ENCODE measurements at regions not wholly inside any gene's neighbourhood (a gene's known extent, or its start where the extent isn't known, plus 50 kb on each side); places are given as distances from the start of the nearest gene placed in this dataset.

DNA sequence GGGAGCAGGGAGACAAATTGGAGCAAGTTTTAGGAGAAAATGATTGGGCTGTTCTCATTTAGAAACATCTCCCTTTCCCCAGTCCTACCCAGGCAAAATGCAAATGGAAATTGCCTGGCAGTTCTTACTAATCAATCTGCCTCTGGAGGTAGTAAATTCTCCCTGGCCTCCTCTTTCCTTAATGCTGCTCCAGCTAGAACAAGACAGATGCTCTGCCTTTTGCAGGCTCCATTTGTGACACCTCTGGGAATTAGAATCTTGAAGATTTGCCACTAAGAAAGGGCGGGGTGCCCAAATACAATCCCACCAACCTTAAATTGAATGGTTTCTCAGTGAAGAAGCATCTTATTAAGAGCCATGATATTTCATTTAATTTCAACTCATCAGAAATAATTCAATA, 377.7 kb upstream of the CDH11 start:
- DNase-seq (ENCODE audit: low read depth), result no peak

DNA sequence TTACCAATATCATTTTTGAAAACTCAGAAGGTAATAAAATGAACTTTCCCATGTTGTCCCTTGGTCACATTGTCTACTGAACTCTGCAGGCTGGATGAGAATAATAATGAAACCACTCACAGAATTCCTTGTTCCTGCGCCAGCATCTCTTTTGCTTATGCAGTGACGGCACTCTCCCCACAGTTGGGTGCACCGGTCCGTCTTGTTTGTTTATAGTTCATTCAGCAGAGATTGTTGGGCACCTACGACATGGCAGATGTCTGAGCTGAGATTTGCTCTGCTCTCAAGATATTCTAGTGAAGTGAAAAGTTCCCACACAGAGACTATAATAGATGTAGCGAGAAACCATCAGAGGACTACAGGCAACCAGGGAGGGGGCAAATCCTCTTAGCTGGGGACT, 375.7 kb upstream of the CDH11 start:
- DNase-seq (ENCODE audit: low read depth), result no peak

DNA sequence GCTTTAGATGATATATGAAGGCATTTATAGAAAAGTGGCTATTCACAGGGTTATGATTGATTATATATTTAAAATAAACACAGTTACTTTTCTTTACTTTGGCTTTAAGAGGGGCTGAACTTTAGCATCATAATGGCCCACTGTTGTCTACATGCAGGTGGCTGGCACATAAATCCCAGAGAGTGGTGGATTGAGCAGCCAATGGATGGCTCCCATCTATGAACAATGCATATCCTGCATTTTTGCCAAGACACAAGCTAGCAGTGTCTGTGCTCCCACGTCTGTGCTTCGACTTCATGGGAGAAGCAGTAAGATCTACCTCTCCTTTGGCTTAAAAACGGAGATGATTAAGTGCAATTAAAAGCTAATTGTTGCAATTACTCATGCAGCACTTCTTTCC, 373.2 kb upstream of the CDH11 start:
- DNase-seq (ENCODE audit: low read depth), result no peak

DNA sequence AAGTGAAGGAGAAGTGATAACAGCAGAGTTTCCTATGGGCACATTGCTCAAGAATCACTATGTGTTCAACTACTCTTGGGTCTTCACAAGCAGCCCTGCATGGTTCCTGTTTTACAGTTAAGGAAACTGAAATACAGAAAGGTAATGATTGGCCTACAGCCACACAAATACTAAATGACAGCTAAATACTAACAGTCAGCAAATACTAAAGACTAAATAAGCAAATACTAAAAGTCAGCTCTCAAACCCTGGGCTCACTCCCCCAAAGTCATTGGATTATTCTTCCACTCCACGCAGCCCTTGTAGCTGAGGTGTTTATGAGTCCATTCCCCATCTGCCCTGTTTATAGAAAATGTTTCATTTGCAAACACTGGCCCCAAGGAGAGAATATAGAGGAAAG, 372.7 kb upstream of the CDH11 start:
- DNase-seq (ENCODE audit: low read depth), result no peak

DNA sequence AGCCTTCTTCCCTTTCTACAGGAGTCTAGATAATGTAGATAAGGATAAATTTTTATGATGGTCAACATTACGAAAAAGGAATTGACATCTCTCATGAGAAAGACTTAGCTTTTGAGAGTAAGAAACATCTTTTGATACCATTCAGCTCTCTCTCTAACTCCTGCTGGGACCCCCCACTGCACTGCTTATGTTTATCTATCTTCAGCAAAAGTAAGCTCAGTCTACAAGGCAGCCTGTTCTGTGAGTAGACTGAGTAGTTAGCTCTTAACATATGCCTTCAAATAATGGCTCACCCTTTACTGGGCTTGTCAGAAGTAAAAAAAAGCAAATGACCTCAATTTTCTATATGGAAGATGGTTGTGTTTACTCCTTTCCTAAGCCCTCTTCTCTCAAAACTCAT, 372.2 kb upstream of the CDH11 start:
- no peak for DNase-seq (ENCODE audit: low read depth)

DNA sequence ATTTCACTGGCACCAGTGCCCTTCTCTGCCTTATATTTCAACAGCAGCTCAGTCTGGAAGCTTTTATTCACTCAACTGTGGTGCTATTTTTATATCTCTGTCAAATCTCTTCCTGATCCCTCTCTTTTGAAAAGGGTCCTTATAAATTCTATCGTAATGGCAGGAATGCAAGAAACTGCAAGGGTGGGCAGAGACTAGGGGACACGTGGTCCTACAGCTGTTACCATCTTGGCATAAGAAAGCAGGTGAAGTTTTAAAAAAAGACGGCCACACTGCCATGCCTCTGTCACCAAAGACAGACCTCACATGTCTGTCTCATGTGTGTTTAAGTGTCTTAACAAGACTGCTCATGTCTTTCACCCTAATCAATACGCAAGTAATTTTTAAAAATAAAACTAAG, 368.4 kb upstream of the CDH11 start:
- DNase-seq (ENCODE audit: low read depth), result no peak

DNA sequence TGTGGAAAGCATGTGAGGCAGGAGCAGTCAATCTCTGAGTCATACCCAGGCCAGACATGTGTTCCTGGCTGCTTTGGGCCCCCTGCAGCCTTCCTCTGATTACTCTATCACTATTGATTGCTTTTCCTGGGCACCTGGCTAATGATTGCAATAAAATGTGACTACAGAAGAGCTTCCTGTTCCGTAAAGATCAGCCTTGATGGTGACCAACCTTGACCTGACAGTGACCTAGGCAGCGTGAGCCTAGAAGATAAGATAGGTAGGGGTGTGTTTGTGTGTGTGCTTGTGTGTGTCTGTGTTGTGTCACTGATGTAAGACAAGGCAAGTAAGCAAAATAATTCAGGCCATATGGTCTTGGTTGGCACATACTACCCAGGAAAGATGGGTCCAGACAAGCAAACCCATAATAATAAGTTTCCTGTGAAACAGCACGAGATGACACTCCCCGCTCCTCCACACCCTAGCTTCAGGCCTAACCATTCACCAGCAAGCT, 367.7 kb upstream of the CDH11 start:
- no peak for DNase-seq (ENCODE audit: low read depth)

DNA sequence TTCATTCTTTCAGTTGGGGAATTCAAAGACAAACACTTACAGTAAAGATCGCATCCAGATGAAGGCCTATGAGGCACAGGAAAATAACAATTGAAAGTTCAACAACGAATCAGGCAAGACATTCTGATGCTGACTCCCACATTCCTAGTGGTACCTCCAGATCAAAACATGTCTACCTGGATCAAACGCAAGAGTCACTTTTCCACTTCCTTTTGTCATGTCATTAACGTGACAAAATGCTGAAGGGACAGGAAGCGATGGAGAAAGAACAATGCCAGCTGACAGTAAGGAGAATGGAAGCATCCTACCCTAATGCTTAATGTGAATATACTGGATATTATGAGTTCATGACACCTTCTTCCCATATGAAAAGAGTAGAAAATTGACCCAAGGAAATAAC, 365.4 kb upstream of the CDH11 start:
- no peak for DNase-seq (ENCODE audit: low read depth)

DNA sequence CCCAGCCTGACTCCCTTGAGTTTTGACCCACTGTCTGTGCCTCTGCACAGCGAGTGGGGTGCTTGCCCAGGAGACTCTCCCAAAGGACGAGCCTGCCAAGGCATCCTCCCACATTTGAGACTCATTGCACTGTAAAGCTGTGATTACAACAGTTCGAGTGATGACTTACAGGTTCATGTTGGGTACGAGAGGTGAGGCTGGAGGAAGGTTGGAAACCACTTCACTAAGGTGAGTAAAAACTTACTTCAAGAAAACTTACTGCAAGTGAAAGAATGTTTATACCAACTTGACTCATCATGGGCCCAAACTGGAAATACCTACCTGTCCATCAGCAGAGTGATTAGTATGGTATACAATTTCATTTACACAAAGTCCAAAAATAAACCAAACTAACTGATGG, 360.1 kb upstream of the CDH11 start:
- DNase-seq (ENCODE audit: low read depth), result no peak

DNA sequence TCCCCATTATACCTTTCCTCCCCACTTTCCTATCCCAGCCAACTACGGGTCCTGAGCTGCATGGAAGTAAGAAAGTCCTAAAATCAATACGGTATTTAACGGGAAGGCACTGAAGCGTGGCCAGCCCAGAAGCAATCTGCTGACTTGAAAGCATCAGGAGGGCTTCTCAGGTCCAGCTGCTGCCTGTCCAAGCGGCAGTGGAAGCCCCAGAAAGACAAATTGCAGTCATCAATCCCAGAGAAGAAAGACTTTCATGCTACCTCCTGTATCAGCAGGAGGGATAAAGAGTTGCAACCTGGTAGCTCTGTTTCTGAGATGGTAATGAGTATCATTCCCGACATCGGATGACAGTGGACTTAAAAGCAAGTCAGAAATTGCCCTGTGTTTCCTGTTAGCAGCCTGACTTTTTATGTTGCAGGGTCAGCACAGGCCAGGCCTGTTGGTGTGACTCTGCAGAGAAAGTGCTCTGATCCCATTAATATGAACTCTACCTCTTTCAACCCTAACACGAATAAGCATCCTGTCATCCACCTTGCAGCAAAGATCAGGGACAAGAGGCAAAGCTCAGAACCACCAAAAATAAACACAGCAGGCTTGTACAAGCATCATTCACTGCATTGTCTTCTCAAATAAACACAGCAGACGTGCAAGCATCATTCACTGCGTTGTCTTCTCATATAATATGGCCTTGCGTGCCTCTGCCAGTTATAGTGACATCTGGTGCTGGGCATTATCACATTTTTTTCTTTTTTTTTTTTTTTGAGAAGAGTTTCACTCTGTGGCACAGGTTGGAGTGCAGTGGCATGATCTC, 358.6 kb upstream of the CDH11 start:
- no peak for DNase-seq (ENCODE audit: low read depth)

DNA sequence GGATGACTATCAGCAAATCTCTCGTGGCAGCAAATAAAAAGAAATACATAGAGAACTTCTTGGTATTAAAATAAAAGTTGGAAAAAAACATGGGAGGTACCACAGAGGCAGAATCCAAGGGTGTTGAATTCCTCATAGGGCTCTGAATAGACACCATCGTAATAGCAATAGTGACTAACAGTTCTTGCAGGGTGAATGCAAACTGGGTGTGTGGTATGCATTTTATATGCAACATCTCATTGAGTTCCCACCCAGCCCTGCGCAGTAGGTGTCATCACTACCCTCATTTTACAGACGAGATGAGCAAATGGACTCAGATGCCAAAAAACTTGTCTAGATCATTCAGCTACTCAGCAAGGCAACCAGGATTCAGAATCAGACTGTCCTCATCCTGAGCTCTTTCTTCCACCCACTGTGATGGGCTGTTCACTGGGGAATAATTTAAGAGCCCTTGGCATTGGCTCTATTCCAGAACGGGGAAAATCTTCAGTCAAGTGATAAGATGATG, 354.6 kb upstream of the CDH11 start:
- DNase-seq (ENCODE audit: low read depth), result no peak

DNA sequence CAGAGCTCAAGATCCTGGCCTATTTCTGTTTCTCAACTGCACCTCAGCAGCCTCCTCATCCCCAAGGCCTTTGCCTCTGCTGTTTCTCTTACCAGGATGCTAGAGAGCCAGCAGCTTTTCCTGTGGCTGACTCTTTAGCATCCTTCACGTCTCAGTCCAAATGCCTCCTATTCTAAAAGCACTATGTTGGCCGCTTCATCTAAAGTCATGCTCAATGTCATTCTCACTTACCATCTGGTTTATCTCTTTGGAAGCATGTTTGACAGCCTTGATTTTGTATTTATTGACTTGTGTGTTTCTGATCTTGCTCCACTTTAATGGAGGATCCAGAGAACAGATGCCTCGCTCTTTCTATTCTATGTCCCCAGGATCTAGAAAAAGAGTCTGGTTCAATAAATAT, 351.8 kb upstream of the CDH11 start:
- no peak for DNase-seq (ENCODE audit: low read depth)

DNA sequence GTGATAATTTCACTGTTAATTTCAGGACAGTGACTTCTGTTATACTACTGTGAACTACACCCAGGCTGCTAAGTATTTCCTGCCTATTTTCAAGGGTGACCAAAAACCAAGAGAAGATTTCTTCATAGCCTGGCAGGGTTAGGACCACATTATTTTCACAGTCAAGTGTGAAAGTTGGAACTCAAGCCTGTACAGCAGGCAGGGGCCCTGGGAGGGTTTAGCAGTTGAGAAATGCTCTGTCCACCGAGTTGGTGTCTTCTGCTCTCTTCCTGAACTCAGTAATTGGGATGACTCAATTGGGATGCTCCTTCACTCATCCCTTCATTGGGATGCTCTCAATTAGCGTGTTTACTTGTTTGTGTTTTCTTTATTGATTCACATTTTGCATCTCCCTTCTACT, 347.3 kb upstream of the CDH11 start:
- DNase-seq (ENCODE audit: low read depth), result no peak

DNA sequence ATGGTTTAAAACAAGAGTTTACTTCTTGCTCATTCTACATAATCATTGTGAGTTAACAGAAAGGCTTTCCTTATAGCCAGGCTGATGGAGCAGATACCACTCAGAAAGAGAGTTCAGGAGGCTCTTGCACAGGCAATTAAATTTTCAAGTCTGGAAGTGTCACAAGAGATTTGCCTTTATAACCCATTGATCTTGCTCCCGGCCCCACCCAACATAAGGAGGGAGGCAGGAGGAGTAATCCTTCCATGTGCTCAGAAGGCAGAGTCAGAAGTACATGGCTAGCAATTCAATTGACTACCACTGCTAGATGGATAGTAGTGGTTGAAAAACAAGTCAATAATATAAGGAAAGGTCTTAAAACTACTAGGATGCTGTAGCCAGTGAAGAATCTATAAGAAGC, 346.3 kb upstream of the CDH11 start:
- DNase-seq (ENCODE audit: low read depth), result no peak

DNA sequence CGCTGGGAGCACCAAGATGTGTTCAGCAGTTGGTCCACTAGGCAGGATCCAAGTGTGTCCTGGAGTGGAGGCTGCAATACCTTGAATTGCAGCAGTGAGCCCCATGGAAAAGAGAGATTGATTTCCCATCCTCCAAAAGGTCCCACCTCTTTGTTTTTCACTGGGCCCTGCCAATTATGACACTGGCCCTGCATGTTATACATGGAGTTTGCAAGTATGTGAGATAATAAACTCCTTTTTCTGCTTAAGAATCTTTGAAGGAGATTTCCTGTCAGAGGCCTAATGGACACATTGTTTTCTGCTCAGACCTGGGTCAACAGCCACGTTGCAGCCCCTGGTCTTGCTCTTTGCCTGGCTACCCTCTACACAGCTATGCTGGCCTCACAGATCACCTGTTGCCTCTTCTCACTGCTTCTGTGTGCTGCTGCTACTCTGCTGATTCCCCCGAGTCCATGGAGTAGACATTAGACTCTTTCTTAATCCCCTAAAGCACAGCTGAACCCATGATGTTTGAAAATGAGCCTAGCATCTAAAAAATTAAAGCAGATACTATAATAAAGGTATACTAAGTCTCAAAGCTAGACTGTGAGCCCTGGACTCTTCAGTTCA, 341.9 kb upstream of the CDH11 start:
- DNase-seq (ENCODE audit: low read depth), result no peak

DNA sequence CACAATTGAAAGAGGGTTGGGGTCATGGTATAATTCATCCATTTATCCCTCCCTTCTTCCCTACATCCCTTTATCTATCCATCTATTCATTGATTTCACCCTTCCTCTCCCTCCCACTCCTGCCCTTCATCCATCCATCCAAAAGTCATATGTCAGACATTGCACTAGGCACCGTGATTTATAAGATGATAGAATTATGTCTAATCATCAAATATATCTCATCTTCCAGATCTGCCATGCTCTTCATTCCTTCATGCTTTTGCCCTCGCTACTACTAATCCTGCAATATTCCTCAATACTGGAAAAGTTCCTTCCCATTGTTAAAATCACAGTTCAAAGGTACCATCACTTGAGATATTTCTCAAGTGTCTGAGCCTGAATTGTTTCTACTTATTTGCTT, 335.2 kb upstream of the CDH11 start:
- no peak for DNase-seq (ENCODE audit: low read depth)

DNA sequence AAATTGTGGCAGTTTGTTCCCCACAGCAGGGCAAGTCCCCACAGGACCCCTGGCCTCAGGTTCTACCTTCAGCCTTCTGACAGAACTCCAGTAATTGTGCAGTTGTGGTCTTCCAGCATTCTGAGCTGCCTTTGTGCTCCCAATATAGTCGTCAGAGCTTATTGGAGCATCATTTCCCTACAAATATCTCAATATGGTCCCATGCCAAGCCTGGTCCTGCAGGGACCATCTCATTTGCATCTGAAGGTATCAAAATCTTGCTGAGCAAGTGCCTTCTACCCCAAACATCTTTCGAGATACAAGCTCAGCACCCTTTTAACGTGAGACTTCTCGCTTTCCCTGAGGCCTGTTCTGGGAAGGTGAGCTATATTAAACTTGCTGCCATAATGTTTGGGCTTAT, 333.9 kb upstream of the CDH11 start:
- no peak for DNase-seq (ENCODE audit: low read depth)

DNA sequence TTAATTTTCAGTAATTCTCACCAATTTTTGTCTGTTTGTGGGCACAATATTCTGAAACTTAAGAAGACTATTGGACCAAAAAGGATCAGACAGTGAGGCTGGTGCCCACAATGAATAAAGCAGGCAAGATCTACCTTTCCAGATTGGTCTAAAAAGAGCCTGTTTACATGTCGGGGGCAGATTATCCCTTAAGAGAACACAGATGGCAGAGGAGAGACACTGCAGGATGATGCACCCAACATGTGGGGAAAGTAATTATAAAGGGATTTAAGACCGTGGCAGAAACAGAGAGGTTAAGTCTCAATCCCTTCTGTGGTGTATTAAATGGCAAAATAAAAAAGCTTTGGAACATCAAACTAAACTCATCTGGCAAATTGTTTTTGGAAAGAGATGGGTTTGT, 331.8 kb upstream of the CDH11 start:
- DNase-seq (ENCODE audit: low read depth), result no peak

DNA sequence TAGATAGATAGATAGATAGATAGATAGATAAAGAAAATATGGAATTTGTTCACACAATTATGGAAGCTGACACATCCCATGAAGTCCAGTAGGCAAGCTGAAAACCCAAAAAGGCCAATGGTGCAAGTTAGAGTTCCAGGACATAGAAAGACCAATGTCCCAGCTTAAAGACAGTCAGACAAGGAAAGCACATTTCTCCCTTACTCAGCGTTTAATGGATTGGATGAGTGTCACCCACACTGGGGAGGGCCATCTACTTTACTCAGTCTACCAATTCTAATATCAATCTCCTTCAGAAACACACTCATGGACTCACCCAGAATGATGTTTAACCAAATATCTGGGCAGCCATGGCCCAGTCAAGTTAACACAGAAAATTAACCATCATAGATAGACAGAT, 327.7 kb upstream of the CDH11 start:
- DNase-seq (ENCODE audit: low read depth), result no peak

DNA sequence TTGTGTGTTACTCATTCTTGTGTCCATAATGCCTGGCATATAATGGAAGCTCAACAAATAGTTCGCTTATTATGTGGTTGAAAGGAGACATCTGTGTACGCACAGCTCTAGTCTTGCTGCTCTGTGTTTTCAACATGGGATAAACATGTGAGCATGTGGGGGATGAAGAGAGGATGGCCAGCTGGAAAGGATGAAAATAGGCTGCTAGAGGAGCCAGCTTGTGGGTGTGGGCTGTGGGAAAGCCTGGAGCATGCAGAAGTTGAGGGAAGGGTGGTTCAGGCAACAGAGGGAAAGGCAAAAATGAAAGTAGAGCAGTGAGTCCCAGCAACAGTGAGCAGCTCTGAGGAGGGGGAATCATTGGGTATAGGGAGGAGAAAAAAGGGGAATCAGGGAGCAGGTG, 324.6 kb upstream of the CDH11 start:
- DNase-seq (ENCODE audit: low read depth), result no peak

DNA sequence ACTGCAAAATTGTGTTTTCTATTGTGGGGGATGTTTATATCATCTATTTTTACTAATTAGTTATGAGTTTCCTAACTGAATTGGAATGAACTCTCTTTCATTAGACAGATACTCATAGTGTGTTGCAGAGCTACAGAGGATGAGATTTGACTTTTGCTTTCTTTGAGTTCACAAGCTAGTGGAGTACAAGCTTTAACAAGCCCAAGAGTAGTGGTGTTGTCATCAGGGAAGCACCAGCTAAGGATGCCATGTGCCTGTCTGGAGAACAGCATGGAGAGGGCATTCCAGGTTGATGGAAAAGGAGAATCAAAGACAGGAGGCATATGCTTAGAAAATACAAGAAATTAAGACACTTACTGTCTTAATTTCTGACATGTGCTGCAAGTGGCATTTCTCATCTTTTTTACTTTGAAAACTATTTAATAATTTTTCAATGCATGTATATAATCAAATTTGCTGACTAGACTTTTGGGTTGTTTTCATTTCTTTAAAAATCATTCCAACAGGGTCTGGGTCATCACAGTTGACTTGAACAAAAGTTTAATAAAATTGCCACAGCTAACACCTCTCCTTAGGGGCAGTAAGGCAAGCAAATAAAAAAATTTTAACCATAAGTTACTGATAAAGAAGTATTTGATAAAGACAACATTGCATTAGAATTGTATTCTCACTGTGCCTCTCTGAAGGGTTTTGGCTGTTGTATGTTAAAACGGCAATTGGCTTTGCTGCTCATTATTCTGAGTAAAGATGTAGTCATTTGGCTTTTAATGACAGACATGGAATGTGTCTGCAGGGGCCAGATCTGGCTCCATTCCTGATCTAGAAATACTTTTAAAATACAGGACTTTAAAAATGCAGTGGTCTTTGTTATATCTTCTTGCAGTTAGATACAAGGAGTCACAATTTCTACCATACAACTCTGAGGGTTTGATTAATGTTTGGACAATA, 323.7 kb upstream of the CDH11 start:
- DNase-seq (ENCODE audit: low read depth), result no peak

DNA sequence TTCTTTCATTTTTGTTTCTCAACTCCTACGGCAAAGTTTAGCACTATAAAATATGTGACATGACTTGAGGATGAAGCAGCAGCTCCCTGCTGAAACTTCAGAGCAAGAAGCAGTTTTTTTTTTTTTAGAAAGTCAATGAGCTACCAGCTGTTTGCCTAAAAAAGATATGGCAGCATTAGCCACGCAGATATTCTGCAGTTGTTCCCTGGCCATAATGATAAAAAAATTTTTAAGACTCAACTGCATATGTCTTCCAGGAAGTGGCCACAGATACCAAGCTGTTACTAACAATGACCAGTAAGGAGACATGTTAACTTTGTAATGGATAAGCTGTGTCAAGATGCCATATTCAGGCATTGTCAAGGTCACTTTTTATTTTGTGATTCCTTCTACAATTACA, 319.6 kb upstream of the CDH11 start:
- no peak for DNase-seq (ENCODE audit: low read depth)

Measured in fibroblast of gingiva (primary cell).